HEK293 (cell line): ENCODE measurements at regions not wholly inside any gene's neighbourhood (a gene's known extent, or its start where the extent isn't known, plus 50 kb on each side); places are given as distances from the start of the nearest gene placed in this dataset.

Experiments used
- ATF2 ChIP-seq: fragments of 450-650 bp; formaldehyde crosslinking; IDR thresholded peaks from 2 replicates; pipeline ENCODE4 v1.5.1; 2016; ENCODE audit warnings: missing biosample characterization, missing genetic modification characterization, low read depth
- CTCF ChIP-seq: fragments of 450-650 bp; formaldehyde crosslinking; IDR thresholded peaks from 2 replicates; pipeline ENCODE4 v1.5.1; 2016; ENCODE audit warnings: missing biosample characterization, missing genetic modification characterization
- GLIS1 ChIP-seq: fragments of 450-650 bp; formaldehyde crosslinking; IDR thresholded peaks from 2 replicates; pipeline ENCODE4 v1.5.1; 2016; ENCODE audit warnings: missing biosample characterization, missing genetic modification characterization
- GLIS2 ChIP-seq: fragments of 450-650 bp; formaldehyde crosslinking; IDR thresholded peaks from 2 replicates; pipeline ENCODE4 v1.5.1; 2016; ENCODE audit warnings: missing biosample characterization, missing genetic modification characterization
- TRIM28 ChIP-seq: IDR thresholded peaks from 2 replicates; pipeline ENCODE4 v1.6.1; 2011; ENCODE audit warnings: low read length, control low read depth, borderline replicate concordance
- ZNF302 ChIP-seq: fragments of 450-650 bp; formaldehyde crosslinking; IDR thresholded peaks from 2 replicates; pipeline ENCODE4 v1.5.1; 2016; ENCODE audit warnings: missing biosample characterization, missing genetic modification characterization, low read depth
- ZNF350 ChIP-seq: fragments of 450-650 bp; formaldehyde crosslinking; IDR thresholded peaks from 2 replicates; pipeline ENCODE4 v1.5.0; 2017; ENCODE audit warnings: missing biosample characterization, mild to moderate bottlenecking, missing genetic modification characterization
- ZNF768 ChIP-seq: fragments of 450-650 bp; formaldehyde crosslinking; IDR thresholded peaks from 2 replicates; pipeline ENCODE4 v1.5.1; 2018; ENCODE audit warnings: missing biosample characterization, mild to moderate bottlenecking, missing genetic modification characterization

- TF ChIP-seq GLIS2 (tag by site-specific recombination) = no peak
- TF ChIP-seq ZNF350 (tag by site-specific recombination) = no peak
- TF ChIP-seq GLIS1 (tag by site-specific recombination) = no peak
- TF ChIP-seq TRIM28 = no peak
- TF ChIP-seq ATF2 (tag by site-specific recombination) = no peak
- TF ChIP-seq ZNF768 (tag by site-specific recombination) = no peak
- no peak for TF ChIP-seq ZNF302 (tag by site-specific recombination)
- no peak for TF ChIP-seq CTCF (tag by site-specific recombination)
Measured at GRCh38 chr1:195202241-195202640, 1406.0 kb downstream of the KCNT2 start.
